Activated naive CD4-positive, alpha-beta T cell treated with anti-CD3 and anti-CD28 coated beads, Interleukin-2, amount 10 ng/mL, durations not matched to agents 7 days and 5 days (primary cell): ENCODE measurements at regions not wholly inside any gene's neighbourhood (a gene's known extent, or its start where the extent isn't known, plus 50 kb on each side); places are given as distances from the start of the nearest gene placed in this dataset.

Experiments used
- CTCF ChIA-PET: fragments of 350-600 bp; sonication (Branson Sonifier 250); formaldehyde crosslinking; loops from one replicate; lab custom pipeline; 2021; ENCODE audit warnings: antibody characterized with exemption; lab: Charles Lee
- DNase-seq: peaks from one replicate; pipeline ENCODE4 v3.0.0-alpha.2; 2020
- H3K27ac Mint-ChIP-seq: one replicate; pipeline ENCODE4 v1.8.0; 2021; ENCODE audit warnings: mild to moderate bottlenecking, moderate library complexity, mixed read lengths
- H3K27me3 Mint-ChIP-seq: one replicate; pipeline ENCODE4 v1.8.0; 2021; ENCODE audit warnings: mild to moderate bottlenecking, mixed read lengths
- H3K36me3 Mint-ChIP-seq: one replicate; pipeline ENCODE4 v1.8.0; 2021; ENCODE audit warnings: mixed read lengths
- H3K4me1 Mint-ChIP-seq: one replicate; pipeline ENCODE4 v1.8.0; 2021; ENCODE audit warnings: mixed read lengths
- H3K4me3 Mint-ChIP-seq: one replicate; pipeline ENCODE4 v1.8.0; 2021; ENCODE audit warnings: mild to moderate bottlenecking, moderate library complexity, mixed read lengths
- H3K9me3 Mint-ChIP-seq: one replicate; pipeline ENCODE4 v1.8.0; 2021; ENCODE audit warnings: mixed read lengths

DNA sequence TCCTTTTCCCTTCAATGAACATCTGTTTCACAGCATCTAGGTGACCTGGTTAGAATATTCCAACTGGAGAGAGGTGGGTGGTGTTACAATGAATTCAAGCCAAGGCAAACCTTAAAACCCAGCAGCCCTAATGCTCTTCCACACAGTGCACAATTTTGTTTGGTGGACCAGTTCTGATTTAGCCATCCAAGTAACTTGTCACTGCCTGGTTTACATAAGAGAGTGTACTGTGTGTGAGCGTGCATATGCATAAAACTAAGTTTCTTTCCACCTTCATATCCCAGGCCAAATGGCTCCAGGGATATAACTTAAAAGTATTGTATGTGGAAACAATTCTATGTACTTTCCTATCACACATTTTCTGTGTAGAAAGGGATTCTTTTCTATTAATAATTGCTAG, 200.4 kb upstream of the FAR2 start:
- Mint-ChIP-seq H3K27me3 (no peaks in the 10 kb centered on the region), H3K36me3 (no peaks in the 10 kb centered on the region), H3K4me3 (no peak overlapping the region), H3K4me1 (no peaks in the 10 kb centered on the region), H3K9me3 (no peaks in the 10 kb centered on the region), H3K27ac (no peak overlapping the region)
- CTCF ChIA-PET = no interaction called here
- no peak for DNase-seq

DNA sequence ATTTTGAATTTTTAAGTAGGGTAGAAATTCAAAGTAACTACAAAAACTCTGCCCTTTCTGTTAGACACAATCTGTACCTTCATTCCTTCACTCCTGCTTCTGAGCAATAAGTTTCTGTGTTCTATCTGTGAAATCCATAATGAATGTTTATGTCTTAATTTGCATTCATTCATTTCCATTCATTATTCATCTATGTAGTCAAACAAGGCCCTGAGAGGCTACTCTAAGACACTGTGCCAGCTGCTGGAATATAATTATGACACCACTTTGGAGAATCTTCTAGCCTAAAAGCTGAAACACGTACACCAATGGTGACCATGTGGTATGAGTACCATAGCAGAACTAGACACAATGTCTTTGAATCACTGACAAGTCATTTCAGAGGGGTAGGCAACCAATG, 199.9 kb upstream of the FAR2 start:
- Mint-ChIP-seq H3K9me3 (no peaks in the 10 kb centered on the region), H3K4me3 (no peak overlapping the region), H3K27me3 (no peaks in the 10 kb centered on the region), H3K27ac (no peak overlapping the region), H3K36me3 (no peaks in the 10 kb centered on the region), H3K4me1 (no peaks in the 10 kb centered on the region)
- DNase-seq = no peak
- CTCF ChIA-PET = no interaction called here

DNA sequence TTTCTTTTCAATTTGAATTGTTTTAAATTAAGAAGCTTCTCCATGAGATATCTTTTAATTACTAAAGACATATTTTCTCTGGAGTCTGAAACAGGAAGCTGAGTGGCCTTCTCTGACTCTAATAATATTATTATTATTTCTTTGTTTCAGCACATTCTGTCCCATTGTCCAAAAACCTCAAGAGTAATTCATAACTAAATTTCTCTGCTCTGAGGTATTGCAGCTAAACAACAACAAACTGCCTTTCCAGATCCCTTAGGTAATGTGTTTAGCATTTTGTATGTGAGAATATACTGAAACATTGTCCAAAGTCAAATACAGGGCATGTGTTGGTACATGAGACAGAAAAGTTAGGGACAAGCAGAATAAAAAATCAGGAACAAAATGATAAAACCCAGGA, 199.0 kb upstream of the FAR2 start:
- CTCF ChIA-PET = no interaction called here
- no peak for DNase-seq
- H3K27me3 Mint-ChIP-seq = no peaks in the 10 kb centered on the region
- H3K4me3 Mint-ChIP-seq = no peak overlapping the region
- H3K36me3 Mint-ChIP-seq = no peaks in the 10 kb centered on the region
- H3K9me3 Mint-ChIP-seq = no peaks in the 10 kb centered on the region
- no peak overlapping the region for H3K27ac Mint-ChIP-seq
- H3K4me1 Mint-ChIP-seq = no peaks in the 10 kb centered on the region

DNA sequence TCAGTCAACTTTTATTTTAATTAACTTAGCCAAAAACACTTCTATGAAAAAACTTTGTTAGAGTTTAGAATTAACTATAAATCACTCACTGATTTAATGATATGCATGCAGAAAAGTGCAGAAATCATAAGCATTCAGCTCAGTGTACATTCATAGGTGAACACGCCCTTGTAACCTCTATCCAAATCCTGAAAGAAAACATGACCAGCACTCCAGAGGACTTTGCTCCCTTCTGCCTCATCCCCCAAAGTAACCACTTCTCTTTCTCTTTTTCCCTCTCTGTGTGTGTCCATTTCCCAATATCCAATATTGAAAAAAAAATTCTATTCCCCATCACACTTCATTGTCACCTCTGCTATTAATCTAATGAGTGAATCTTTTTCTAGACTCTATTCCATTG, 197.1 kb upstream of the FAR2 start:
- Mint-ChIP-seq H3K4me3 (no peak overlapping the region), H3K36me3 (no peaks in the 10 kb centered on the region), H3K4me1 (no peaks in the 10 kb centered on the region), H3K27ac (no peak overlapping the region), H3K9me3 (no peaks in the 10 kb centered on the region), H3K27me3 (no peaks in the 10 kb centered on the region)
- CTCF ChIA-PET = no interaction called here
- DNase-seq = no peak

DNA sequence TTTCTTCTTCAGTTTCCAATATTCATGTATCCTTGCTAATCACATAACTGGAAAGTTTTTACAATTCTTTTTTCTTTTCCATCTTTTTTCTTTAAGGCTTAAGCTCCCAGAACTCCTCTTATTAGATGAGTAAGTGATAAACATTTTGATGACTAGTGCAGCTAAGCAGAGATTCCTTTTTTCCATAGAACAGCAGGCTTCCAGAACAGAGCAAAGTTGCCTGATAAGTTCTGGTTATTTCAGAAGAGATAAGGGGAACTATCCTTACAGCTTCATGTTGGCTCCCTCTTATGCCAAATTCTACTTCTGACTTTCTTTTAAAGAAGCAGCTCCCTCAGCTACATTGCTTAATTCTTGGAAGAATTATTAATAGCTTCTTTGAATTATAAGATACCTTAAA, 194.7 kb upstream of the FAR2 start:
- Mint-ChIP-seq H3K4me1 (no peaks in the 10 kb centered on the region), H3K9me3 (no peaks in the 10 kb centered on the region), H3K36me3 (no peaks in the 10 kb centered on the region), H3K27me3 (no peaks in the 10 kb centered on the region), H3K27ac (no peak overlapping the region), H3K4me3 (no peak overlapping the region)
- CTCF ChIA-PET = no interaction called here
- DNase-seq = no peak

DNA sequence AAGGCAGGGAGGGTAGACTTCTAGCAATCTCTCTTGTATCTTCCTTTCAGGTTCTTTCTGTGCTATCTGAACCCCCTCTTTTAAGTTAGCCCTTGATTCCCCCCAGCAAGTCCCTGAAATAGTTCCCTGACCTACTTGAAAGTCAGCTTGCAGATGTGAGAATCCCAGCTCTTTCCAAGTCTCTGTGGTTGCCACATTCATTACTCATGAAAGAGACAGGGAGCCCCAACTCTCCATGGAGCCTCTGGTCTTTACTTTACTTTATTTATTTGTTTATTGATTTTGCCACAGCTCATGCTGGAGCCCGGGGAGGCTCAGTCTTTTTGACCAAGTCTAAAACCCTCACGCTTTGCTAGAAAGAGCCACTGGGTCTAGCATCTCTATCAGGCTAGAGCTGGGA, 193.6 kb upstream of the FAR2 start:
- CTCF ChIA-PET = no interaction called here
- no peak for DNase-seq
- Mint-ChIP-seq H3K27me3 (no peaks in the 10 kb centered on the region), H3K36me3 (no peaks in the 10 kb centered on the region), H3K9me3 (no peaks in the 10 kb centered on the region), H3K4me3 (no peak overlapping the region), H3K27ac (no peak overlapping the region), H3K4me1 (no peaks in the 10 kb centered on the region)

DNA sequence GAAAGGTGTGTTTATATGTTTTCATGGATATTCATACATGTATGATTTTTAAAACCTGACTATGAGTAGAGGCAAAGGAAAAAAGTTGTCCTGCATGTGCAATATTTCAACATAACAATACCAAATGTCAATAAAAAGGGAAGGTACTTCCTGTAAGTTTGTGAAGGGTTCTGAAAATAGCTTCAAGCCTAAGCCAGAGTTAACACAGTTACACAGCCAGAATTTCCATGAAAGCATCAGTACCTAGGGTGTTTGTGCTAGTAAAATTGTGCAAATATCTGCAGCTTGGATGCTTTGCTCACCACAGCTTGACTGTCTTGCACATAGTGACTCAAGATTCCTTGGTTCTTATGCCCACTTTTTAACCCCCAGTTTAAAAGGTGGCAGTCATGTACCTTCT, 193.1 kb upstream of the FAR2 start:
- Mint-ChIP-seq H3K36me3 (no peaks in the 10 kb centered on the region), H3K9me3 (no peaks in the 10 kb centered on the region), H3K27me3 (no peaks in the 10 kb centered on the region), H3K4me1 (no peaks in the 10 kb centered on the region), H3K4me3 (no peak overlapping the region), H3K27ac (no peak overlapping the region)
- DNase-seq = no peak
- CTCF ChIA-PET = no interaction called here

DNA sequence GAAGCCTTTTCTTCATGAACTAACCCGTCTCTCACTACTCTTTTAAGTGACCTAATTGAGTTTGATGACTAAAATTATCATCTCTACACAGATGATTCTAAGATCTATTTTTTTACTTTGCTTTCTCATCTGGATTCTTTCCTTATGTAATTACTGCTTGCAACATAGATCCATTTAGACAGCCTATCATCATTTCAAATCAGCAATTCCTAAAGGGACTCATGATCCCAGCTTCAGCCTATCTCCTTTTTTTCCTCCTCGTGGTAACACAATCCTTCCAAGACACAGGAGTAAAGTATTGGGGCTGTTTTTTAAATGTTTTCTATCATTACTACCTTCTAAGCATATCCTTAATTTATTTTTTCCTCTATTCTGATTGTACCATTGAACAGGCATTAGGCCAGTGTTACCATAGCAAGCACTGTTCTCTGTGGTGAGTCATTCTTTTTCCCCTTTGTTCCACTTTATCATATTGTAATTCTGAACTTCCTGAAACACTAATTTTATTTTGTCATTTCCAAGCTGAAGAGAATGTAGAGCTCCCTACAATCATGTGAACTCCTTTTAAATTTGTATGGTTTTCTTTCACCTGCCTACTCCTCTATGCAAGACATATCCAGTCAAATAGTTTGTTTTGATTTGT, 190.4 kb upstream of the FAR2 start:
- Mint-ChIP-seq H3K27ac (no peak overlapping the region), H3K36me3 (no peaks in the 10 kb centered on the region), H3K4me3 (no peak overlapping the region), H3K27me3 (no peaks in the 10 kb centered on the region), H3K9me3 (no peaks in the 10 kb centered on the region), H3K4me1 (no peaks in the 10 kb centered on the region)
- DNase-seq = no peak
- CTCF ChIA-PET = no interaction called here

DNA sequence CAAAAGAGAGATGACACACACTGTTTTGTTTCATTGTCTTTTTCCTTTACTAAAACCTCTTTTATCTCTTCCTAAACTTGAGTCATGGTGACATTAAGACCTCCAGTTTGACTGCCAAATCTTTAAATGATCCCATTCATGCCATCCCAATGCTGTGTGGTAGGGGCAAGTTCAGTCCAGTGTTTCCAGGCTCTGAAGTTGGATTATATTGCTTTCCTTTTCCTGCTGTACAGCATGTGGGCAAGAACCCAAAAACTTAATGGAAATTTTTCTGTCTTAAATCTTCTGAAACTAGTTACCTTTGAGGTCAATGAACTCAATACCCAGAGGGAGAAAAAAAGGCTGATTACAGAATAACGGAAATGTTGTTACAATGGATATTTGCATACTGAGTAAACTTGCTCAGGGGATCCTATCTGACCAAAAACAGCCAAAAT, 187.1 kb upstream of the FAR2 start:
- H3K9me3 Mint-ChIP-seq = no peaks in the 10 kb centered on the region
- no peaks in the 10 kb centered on the region for H3K27me3 Mint-ChIP-seq

DNA sequence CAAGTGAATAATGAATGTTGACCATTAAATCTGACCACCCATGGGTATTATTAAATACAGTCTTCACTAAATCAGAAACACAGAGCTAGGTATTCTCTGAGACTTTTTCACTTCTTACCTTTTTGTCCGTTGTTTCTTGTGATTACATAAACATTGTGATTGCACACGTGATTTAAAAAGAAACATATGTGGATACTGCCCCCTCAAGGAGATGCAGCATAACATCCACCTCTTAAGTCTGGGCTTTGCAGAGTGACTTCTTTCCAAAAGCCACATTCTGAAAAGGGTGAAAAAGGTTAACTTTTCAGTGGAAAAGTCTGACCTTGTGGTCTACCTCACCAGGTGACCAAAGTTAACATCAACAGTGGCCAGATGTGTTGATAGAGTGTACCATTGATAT, 185.5 kb upstream of the FAR2 start:
- Mint-ChIP-seq H3K27me3 (no peaks in the 10 kb centered on the region), H3K4me3 (no peak overlapping the region), H3K9me3 (no peaks in the 10 kb centered on the region), H3K27ac (no peak overlapping the region), H3K36me3 (no peaks in the 10 kb centered on the region), H3K4me1 (no peaks in the 10 kb centered on the region)
- CTCF ChIA-PET = no interaction called here
- no peak for DNase-seq

More for the DNA sequence above, 187.1 kb upstream of the FAR2 start:
- Mint-ChIP-seq H3K36me3 (no peaks in the 10 kb centered on the region), H3K27ac (no peak overlapping the region), H3K4me1 (no peaks in the 10 kb centered on the region), H3K4me3 (no peak overlapping the region)
- CTCF ChIA-PET = no interaction called here
- DNase-seq = no peak

DNA sequence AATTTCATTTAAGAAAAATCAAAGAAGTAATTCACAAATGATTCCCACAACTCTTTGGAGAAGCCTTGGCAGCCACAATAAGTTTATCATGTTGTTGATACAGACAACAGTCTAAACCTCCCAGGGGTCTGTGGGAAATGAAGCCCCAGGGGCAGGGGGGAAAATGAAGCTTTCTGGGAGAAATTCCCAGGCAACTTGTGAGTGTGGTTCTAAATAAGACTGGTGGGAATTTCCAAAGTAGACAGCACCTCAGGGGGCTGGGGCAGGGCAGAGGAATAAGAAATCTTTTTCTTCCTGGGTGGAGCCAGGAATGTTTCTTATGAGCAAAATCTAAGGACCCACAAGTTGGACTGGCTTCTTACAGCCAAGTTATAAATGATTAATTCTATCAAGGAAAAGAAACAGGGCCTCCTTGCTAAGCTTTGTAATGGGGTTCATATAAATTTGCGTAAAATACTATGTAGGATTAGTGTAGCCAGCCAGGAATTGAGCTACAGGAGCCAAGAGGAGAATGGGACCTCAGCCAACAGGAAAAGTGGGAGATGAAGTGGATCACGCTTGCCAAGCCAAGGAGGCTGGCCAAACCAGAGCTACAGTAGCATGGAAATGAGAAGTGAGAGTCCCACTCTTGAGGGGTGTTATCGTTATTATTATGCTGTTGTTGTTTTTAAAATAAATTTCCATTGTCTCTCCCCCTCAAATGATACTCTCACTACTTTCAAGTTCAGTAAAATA, 182.9 kb upstream of the FAR2 start:
- Mint-ChIP-seq H3K36me3 (no peaks in the 10 kb centered on the region), H3K4me1 (no peaks in the 10 kb centered on the region), H3K4me3 (no peak overlapping the region), H3K27ac (no peak overlapping the region), H3K27me3 (no peaks in the 10 kb centered on the region), H3K9me3 (no peaks in the 10 kb centered on the region)
- CTCF ChIA-PET = no interaction called here
- no peak for DNase-seq

DNA sequence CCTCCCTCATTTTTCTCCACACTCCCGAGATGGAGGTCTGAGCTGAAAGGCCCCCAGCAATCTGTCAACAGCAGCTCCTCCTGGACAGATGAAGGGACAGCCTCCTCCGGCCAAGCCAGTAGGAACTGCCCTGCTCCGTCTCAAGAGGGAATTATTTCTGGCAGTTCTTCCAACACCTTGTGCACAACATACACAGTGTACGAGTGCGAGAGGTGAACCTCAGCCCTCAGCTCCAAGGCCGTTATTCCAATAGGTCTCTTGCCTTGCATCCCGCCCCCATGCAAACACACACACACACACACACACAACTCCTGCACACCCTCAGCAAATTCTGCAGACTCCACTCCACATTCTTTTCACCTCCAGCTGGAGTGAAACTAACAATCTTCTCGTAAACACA, 181.7 kb upstream of the FAR2 start:
- H3K27ac Mint-ChIP-seq = no peak overlapping the region
- H3K27me3 Mint-ChIP-seq = no peaks in the 10 kb centered on the region
- H3K9me3 Mint-ChIP-seq = no peaks in the 10 kb centered on the region
- H3K4me1 Mint-ChIP-seq = no peaks in the 10 kb centered on the region
- H3K4me3 Mint-ChIP-seq = no peak overlapping the region
- no peak for DNase-seq
- CTCF ChIA-PET = no interaction called here
- H3K36me3 Mint-ChIP-seq = no peaks in the 10 kb centered on the region

DNA sequence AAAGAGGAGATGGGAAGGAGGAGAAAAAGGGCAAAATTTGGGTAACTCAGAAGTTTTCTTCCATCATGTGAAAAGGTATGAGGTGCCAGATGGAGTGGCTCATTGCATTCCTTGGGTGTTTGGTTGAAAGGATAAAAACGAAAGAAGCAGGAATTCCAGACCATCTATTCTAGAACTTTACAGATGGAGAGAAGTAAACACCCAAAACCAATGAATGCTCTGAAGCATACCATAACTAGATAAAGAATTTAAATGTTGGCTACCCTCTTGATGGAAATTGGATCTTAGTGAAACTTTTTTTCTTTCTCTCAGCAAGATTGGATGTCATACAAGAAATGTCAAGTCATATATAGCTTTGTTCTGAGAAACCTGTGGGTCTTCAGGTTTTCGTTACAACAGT, 175.6 kb upstream of the FAR2 start:
- CTCF ChIA-PET = no interaction called here
- no peaks in the 10 kb centered on the region for H3K4me1 Mint-ChIP-seq
- H3K27ac Mint-ChIP-seq = no peak overlapping the region
- no peak overlapping the region for H3K4me3 Mint-ChIP-seq
- no peaks in the 10 kb centered on the region for H3K36me3 Mint-ChIP-seq
- DNase-seq = no peak
- H3K9me3 Mint-ChIP-seq = no peaks in the 10 kb centered on the region
- H3K27me3 Mint-ChIP-seq = peaks cover 3% of the 10 kb centered on the region

DNA sequence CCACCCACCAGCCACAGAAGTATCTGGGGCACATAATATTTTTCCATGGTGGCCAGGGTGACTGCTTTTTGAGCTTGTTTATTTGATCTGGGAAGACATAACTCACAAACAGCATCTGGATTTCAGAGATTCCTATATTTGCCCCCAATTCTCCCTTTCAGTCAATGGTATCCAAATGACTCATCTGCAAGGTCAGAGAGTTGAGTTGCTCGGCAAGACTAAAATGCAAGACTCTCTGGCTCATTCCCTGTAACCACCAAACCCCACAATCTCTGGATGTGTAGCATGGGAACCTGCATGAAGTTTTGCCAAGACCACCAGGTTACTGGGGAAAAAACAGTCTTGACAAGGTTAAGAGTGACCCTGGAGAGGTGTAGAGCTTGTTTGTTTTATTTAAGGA, 174.9 kb upstream of the FAR2 start:
- no peaks in the 10 kb centered on the region for H3K36me3 Mint-ChIP-seq
- CTCF ChIA-PET = no interaction called here
- DNase-seq = no peak
- H3K4me3 Mint-ChIP-seq = no peak overlapping the region
- no peaks in the 10 kb centered on the region for H3K9me3 Mint-ChIP-seq
- H3K27ac Mint-ChIP-seq = no peak overlapping the region
- H3K27me3 Mint-ChIP-seq = peaks cover 3% of the 10 kb centered on the region
- no peaks in the 10 kb centered on the region for H3K4me1 Mint-ChIP-seq

DNA sequence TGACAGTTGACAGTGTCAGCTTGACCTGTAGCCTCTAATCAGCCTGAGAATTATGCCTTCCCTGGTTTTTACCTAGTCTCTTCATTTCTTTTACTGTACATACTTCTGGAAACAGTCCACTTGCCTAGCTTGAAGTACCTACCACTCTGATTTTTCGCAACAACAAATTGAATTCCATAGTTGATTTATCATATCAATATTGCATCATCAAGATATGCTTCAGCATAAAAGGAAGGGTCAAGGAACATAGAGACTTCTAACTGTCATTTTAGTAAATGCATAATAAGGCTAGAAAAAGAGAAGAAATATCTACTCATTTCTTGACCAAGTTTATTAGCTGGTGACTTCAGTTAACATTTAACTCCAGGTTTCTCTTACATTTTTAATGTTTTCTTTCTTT, 174.2 kb upstream of the FAR2 start:
- DNase-seq = no peak
- no peak overlapping the region for H3K27ac Mint-ChIP-seq
- H3K9me3 Mint-ChIP-seq = no peaks in the 10 kb centered on the region
- H3K4me3 Mint-ChIP-seq = no peak overlapping the region
- CTCF ChIA-PET = no interaction called here
- no peaks in the 10 kb centered on the region for H3K4me1 Mint-ChIP-seq
- peaks cover 3% of the 10 kb centered on the region for H3K27me3 Mint-ChIP-seq
- H3K36me3 Mint-ChIP-seq = no peaks in the 10 kb centered on the region
